EH (cell line): ENCODE measurements at regions not wholly inside any gene's neighbourhood (a gene's known extent, or its start where the extent isn't known, plus 50 kb on each side); places are given as distances from the start of the nearest gene placed in this dataset.
"Not testable (repeated sequence)": the region's sequence is repeated elsewhere in the genome, so short reads cannot be mapped to it uniquely, and the experiment has no call there.

Experiments used
- DNase-seq: peaks from one replicate; pipeline ENCODE4 v3.0.0-alpha.2; 2015; ENCODE audit warnings: low read depth

DNA sequence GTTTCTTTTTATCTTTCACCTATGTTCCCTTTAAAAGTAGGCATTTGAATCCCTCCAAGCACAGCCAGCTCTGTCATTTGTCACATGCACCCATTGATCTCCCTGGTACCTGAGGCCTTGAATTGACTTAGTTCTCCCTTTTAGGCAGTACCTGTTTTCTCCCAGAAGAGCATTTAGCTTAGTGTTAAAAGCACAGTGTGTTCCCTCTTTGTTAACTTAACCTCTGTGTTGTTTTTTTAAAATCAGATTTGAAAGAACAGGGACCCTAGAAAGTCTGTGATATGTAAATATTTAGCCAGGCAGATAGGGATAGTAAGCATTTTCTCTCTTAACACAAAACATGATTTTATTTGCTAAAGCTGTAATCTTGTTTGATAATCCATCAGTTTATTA lies 113.8 kb upstream of the SPATA31D4 start:
- no peak for DNase-seq

DNA sequence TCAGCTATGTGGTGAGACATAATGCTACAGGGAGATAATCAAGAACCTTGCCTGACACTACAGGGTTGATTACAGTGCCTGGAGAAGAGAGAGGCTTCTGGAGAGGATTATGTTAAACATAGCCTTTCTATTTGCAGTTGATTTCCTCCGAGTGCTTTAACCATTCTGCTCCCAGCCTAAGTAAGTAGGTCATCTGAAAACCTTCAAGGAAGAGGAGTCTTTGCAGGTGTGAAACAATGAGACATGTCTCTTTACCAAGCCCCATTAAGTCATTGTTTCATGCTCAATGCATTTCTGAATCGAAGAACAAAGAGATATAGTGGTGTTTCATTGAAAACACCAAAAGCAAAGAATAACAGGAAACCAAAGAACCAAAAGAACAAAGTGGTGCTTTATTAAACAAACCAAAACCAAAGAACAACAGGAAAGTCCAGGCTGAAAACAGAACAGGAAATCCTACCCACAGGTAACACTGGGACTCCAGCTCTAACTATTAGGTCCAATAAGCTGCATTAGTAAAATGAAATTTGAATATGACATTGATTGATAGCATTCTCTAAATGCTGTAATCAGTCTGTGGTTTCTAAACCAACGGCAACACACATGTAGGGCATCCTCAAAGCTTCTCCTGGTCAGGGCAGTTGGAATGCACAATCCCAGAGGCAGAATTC lies 113.3 kb upstream of the SPATA31D4 start:
- DNase-seq, result no peak

- DNase-seq, result no peak
These were observed 112.4 kb upstream of the SPATA31D4 start for GRCh38 chr9:81815781-81816180.

- DNase-seq, result peak; percentile 12
These were observed 109.1 kb upstream of the SPATA31D4 start for GRCh38 chr9:81819155-81819554.

- peak; percentile 89 for DNase-seq
These were observed 108.2 kb upstream of the SPATA31D4 start for GRCh38 chr9:81819859-81820546.

DNA sequence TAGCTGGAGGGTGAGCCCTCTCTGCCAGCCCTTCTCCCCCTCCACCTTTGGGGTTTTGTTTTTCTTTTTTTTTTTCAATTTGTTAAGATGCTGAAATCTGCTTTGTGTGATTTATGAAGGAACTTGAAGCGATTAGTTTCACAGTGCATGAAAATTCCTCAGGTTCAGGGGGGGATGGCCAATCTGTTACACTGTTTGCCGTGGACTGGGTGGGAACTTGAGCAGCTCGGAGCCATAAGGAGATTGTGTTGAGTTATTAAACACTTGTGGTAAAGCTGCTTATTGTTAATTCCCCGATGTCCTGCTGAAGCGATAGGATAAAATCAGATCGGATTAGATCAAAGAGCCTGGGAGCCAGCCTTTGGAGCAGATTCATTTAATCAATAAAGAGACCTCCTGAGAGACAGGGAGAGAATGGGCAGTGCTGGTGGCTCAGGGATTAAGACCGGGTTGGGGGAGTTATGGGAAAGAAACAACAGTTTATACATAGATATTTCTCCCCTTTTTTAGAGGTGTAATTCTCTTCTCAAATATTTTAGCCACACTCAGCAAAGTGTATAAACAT lies 105.8 kb upstream of the SPATA31D4 start:
- DNase-seq, result no peak

DNA sequence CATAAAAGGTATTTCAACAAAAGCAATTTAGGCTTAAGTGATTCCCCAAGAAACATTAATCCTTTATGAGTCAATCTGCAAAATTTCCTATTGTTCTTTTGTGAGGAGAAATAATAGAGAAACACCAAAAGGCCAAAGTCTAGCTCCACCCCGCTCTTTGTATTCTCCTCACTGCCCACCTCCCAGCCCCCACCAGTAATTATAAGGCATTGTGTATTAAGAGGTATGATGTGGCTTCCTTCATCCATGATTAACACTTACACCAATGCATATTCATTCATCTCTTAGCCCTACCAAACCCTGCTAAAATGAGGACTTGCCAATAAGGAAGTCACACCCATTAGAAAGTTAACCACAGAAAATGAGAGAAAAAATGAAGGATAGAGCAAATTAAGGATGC lies 105.3 kb upstream of the SPATA31D4 start:
- DNase-seq, result no peak

- no peak for DNase-seq
These were observed 104.3 kb upstream of the SPATA31D4 start for GRCh38 chr9:81823672-81824554.

GRCh38 chr9:81824802-81825730 lies 103.2 kb upstream of the SPATA31D4 start:
- peak; percentile 41 for DNase-seq

- DNase-seq, result peak; percentile 56
These were observed 102.2 kb upstream of the SPATA31D4 start for GRCh38 chr9:81825846-81826516.

GRCh38 chr9:81826517-81826906 lies 101.7 kb upstream of the SPATA31D4 start:
- DNase-seq, result no peak

DNA sequence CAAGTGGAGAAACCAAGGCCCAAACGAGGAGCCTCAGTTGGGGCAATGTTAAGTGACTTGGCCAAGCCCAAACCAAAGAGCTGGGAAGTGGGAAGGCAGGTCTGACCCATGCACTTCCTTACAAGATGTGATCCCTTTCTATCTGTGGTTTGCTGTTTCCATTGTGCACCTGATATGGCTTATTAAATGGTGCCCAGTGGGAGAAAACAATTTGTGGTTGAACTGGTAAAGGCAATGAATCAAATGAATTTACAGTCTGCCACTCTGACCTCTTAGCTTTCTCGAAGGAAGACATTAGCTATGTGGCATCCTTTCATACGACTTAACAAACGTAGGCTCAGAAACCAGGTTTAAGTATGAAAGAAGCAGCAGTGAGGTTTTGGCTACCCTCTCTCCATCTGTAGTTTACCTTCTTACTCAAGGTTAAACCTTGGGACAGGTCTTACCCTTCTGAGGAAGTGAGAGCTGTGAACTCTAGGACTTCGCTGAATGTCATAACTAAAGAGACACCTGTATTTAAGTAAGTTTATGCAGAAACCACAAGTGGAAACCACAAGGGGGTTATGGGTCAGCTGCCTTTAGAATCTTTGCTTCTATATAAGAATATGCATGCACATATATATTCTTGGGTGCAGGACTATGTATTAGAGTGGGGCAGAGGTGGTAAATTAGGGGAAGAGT lies 100.5 kb upstream of the SPATA31D4 start:
- no peak for DNase-seq

DNA sequence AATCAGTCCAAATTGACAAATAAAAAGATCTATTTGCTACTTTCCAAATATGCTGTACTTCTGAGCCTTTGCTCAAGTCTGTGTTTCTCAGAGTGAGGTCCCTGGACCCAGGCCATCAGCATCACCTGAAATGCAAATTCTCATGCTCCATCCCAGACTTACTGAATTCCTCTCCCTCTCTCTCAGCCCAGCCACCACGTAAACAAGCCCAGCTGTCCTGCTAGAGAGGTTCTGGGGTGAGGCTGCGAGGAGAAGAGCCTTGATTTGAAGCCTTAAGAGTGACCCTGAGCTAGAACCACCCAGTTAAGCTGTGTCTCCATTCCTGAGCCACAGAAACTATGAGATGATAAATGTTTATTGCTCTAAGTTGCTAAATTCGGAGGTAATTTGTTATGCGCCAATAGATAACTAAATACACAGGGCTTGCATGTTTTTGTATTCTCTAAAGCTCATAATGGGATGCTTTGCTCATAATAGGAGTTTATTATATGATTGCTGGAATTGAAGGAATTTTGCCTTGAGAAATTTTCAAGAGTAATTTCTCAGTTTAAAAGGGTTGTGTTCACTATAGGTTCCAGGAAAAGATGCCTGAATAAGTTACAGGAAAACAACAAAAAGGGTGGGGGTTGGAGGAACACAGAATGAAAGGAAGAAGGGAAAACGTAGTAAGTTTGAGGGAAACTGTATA lies 98.9 kb upstream of the SPATA31D4 start:
- peak; percentile 16 for DNase-seq

DNA sequence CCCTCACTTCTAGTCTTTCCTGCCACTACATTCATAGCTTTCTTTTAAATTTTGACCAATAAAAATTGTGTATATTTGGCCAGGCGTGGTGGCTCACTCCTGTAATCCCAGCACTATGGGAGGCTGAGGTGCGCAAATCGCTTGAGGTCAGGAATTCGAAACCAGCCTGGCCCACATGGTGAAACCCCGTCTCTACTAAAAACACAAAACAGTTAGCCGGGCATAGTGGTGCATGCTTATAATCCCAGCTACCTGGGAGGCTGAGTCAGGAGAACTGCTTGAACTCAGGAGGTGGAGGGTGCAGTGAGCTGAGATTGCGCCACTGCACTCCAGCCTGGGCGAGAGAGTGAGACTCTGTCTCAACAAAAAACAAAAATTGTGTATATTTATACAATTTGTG lies 97.8 kb upstream of the SPATA31D4 start:
- not testable (repeated sequence) for DNase-seq

DNA sequence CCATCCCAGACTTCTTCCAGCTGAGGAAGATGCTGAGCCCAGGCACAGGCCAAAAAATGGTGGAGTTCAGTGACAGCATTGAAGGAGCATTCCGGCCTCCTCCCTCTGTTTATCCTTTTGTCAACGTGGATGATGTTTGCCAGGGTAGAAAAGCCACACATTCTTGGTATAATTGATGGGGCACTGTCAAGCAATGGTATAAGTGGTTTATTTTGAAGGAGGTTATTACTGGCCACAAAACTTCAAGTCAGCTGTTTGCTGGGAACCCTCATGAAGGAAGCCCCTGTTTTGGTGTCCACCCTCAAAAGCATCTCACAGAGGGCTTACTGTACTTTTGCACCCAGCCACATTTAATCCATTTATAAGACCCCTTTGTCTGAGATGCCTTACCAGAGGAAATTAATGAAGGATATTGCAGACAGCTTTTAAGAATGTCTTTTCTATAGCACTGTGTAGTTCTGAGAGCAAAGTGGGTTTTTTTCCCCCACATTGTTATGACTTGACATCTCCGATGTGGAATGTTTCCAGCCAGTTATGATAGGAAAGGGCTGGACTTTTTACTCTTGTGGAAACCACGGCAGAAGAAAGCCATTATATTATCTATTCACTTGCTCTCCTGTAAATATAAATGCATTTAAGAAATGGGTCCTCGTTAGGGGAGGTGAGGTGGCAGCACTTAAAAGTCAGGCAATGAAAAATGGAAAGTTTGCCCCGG lies 95.5 kb upstream of the SPATA31D4 start:
- DNase-seq, result peak; percentile 25

DNA sequence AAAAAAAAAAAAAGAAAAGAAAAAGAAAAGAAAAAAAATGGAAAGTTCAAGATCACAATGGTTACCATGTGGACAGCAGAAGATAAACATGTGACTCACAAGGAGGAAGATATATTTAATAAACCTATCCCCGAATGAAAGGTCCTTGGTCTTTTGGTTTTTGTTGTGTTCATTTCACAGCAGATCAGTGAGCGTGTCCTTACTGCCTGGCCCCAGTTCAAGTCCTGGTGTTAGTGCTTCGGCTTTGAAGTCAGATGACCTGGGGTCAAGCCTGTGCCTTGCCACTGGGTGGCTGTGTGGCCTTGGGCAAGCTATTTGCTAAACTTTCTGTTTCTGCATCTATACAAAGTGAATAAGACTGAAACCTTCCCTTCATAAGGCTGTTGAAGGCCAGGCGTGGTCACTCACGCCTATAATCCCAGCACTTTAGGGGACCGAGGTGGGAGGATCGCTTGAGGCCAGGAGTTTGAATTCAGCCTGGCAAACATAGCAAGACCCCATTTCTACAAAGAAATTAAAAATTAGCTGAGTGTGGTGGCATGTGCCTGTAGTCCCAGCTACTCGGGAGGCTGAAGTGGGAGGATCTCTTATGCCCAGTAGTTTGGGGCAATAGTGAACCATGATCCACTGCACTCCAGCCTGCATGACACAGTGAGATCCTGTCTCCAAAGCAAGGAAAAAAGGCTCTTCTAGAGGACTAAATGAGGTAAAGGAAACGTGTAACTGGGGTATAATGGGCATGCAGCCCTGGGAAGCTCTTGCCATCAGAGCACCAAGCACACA lies 94.5 kb upstream of the SPATA31D4 start:
- peak; percentile 47 for DNase-seq

DNA sequence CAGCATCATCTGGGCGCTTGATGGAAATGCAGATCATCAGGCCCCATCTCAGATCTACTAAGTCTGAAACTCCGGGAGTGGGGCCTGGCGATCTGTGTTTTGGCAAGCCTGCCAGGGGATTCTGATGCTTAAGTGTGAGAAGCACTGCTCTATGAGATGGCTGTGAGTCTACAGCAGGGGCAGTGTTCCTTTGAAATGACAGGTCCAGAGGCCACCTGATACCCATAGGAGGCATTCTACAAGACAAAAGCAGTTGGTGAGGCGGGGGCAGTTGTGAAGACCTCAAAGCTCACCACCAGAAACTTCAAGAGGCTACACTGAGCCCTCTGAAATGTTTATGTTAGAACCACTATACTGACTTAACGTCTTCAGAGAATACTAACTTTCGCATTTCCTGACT lies 86.9 kb upstream of the SPATA31D4 start:
- no peak for DNase-seq

- DNase-seq, result no peak
These were observed 84.1 kb upstream of the SPATA31D4 start for GRCh38 chr9:81844131-81844567.
